ENCODE measurements at regions not wholly inside any gene's neighbourhood (a gene's known extent, or its start where the extent isn't known, plus 50 kb on each side); places are given as distances from the start of the nearest gene placed in this dataset.

DNA sequence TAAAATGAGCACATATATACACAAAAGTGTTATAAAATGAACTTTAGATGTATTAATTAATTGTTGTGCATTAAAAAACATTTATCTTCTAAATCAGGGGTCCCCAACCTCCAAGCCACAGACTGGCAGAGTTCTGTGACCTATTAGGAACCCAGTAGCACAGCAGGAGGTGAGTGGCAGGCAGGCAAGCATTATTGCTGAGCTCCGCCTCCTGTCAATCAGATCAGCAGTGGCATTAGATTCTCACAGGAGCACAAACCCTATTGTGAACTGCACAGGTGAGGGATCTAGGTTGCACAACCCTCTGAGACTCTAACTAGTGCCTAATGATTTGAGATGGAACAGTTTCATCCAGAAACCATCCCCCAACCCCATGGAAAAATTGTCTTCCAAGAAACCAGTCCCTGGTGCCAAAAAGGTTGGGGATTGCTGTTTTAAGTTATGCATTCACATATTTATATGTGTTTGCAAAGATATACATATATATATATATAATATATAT is 583.7 kb downstream of the KCNJ2 start:
- TF ChIP-seq EZH2 (IDR thresholded peaks at IDR 0.05; ENCODE audit: low read length, unreplicated experiment) (no peak), CTCF (conservative IDR thresholded peaks at IDR 0.05; ENCODE audit: low read depth, low read length) (no peak), EZH2phosphoT487 (IDR thresholded peaks at IDR 0.05; ENCODE audit: borderline replicate concordance, low read length) (no peak)
- ATAC-seq (no peak), DNase-seq (no peak)
- no peak overlapping the region for H3K27ac ChIP-seq (ENCODE audit: low read length)
- no peak overlapping the region for H3K9ac ChIP-seq (ENCODE audit: low read length)
- ChIA-PET POLR2A (ENCODE audit: unreplicated experiment) (no interaction called here), CTCF (no interaction called here)
- H3K27me3 ChIP-seq (ENCODE audit: low read length), result peaks cover 52% of the 10 kb centered on the region
- no peak overlapping the region for H2AFZ ChIP-seq (ENCODE audit: low read length)
- H3K9me3 ChIP-seq (ENCODE audit: low read length), result no peaks in the 10 kb centered on the region
- H3K9me2 ChIP-seq (replicated peaks; ENCODE audit: low read length), result no peaks in the 10 kb centered on the region
- BruUV-seq (replicated peaks), result no TSS peak
- H3K79me2 ChIP-seq (ENCODE audit: low read length), result no peaks in the 10 kb centered on the region
- intact Hi-C loops (cut with micrococcal nuclease), result no loop called here
- no peak overlapping the region for H3K4me2 ChIP-seq (ENCODE audit: low read length)
- no peaks in the 10 kb centered on the region for H3F3A ChIP-seq (ENCODE audit: low read length, unreplicated experiment)
- H3K36me3 ChIP-seq (ENCODE audit: low read depth, low read length), result no peaks in the 10 kb centered on the region
- H3K4me3 ChIP-seq (ENCODE audit: low read length), result no peak overlapping the region
- H3K4me1 ChIP-seq (ENCODE audit: insufficient read depth, low read length), result no peaks in the 10 kb centered on the region
- no peaks in the 10 kb centered on the region for H4K20me1 ChIP-seq (ENCODE audit: low read length)

- Histone ChIP-seq H3K9me3 (ENCODE audit: low read length) (no peaks in the 10 kb centered on the region), H2AFZ (ENCODE audit: low read length) (no peak overlapping the region), H3K4me3 (ENCODE audit: low read length) (no peak overlapping the region), H4K20me1 (ENCODE audit: low read length) (no peaks in the 10 kb centered on the region), H3K4me1 (ENCODE audit: insufficient read depth, low read length) (no peaks in the 10 kb centered on the region), H3F3A (ENCODE audit: low read length, unreplicated experiment) (no peaks in the 10 kb centered on the region), H3K79me2 (ENCODE audit: low read length) (no peaks in the 10 kb centered on the region), H3K27ac (ENCODE audit: low read length) (no peak overlapping the region), H3K27me3 (ENCODE audit: low read length) (no peaks in the 10 kb centered on the region), H3K9ac (ENCODE audit: low read length) (no peak overlapping the region), H3K9me2 (replicated peaks; ENCODE audit: low read length) (no peaks in the 10 kb centered on the region), H3K36me3 (ENCODE audit: low read depth, low read length) (no peaks in the 10 kb centered on the region), H3K4me2 (ENCODE audit: low read length) (no peak overlapping the region)
- ChIA-PET POLR2A (ENCODE audit: unreplicated experiment) (no interaction called here), CTCF (no interaction called here)
- BruUV-seq (replicated peaks), result no TSS peak
- no peak for TF ChIP-seq EZH2phosphoT487 (IDR thresholded peaks at IDR 0.05; ENCODE audit: borderline replicate concordance, low read length)
- TF ChIP-seq EZH2 (IDR thresholded peaks at IDR 0.05; ENCODE audit: low read length, unreplicated experiment), result no peak
- no peak for TF ChIP-seq CTCF (conservative IDR thresholded peaks at IDR 0.05; ENCODE audit: low read depth, low read length)
- ATAC-seq (no peak), DNase-seq (no peak)
- intact Hi-C loops (cut with micrococcal nuclease), result no loop called here
These were observed 593.7 kb downstream of the KCNJ2 start for GRCh38 chr17:70763018-70763417.

- no peaks in the 10 kb centered on the region for H3K27me3 ChIP-seq (ENCODE audit: low read length)
- H3K27ac ChIP-seq (ENCODE audit: low read length), result no peak overlapping the region
- no peaks in the 10 kb centered on the region for H3K4me1 ChIP-seq (ENCODE audit: insufficient read depth, low read length)
- H3K9ac ChIP-seq (ENCODE audit: low read length), result no peak overlapping the region
- BruUV-seq (replicated peaks), result no TSS peak
- H3K4me3 ChIP-seq (ENCODE audit: low read length), result no peak overlapping the region
- intact Hi-C loops (cut with micrococcal nuclease), result loop anchor here (1.0 to 5.0 kb wide), 8 partner anchors 130 to 1773 kb away; no protein-coding TSS in a partner anchor
- H4K20me1 ChIP-seq (ENCODE audit: low read length), result no peaks in the 10 kb centered on the region
- DNase-seq (peak; percentile 57), ATAC-seq (no peak)
- no peak overlapping the region for H2AFZ ChIP-seq (ENCODE audit: low read length)
- CTCF ChIA-PET, result interaction anchor here (0.6 to 2.1 kb wide), 17 partner anchors 14 to 1286 kb away, joined by 3 to 15 read pairs (median 4); no protein-coding TSS in a partner anchor
- no peaks in the 10 kb centered on the region for H3K9me3 ChIP-seq (ENCODE audit: low read length)
- no peaks in the 10 kb centered on the region for H3K9me2 ChIP-seq (replicated peaks; ENCODE audit: low read length)
- H3K36me3 ChIP-seq (ENCODE audit: low read depth, low read length), result no peaks in the 10 kb centered on the region
- H3K4me2 ChIP-seq (ENCODE audit: low read length), result no peak overlapping the region
- peak; percentile 96 for TF ChIP-seq CTCF (conservative IDR thresholded peaks at IDR 0.05; ENCODE audit: low read depth, low read length)
- no peak for TF ChIP-seq EZH2phosphoT487 (IDR thresholded peaks at IDR 0.05; ENCODE audit: borderline replicate concordance, low read length)
- POLR2A ChIA-PET (ENCODE audit: unreplicated experiment), result interaction anchor here (0.6 to 0.7 kb wide), 2 partner anchors 49 to 103 kb away, joined by 4 to 7 read pairs; no protein-coding TSS in a partner anchor
- H3K79me2 ChIP-seq (ENCODE audit: low read length), result no peaks in the 10 kb centered on the region
- no peaks in the 10 kb centered on the region for H3F3A ChIP-seq (ENCODE audit: low read length, unreplicated experiment)
These were observed 597.9 kb downstream of the KCNJ2 start for GRCh38 chr17:70767102-70767701.
